Mucosa of descending colon (tissue), 3 donors: ENCODE measurements at regions not wholly inside any gene's neighbourhood (a gene's known extent, or its start where the extent isn't known, plus 50 kb on each side); places are given as distances from the start of the nearest gene placed in this dataset.
A peak's percentile ranks its signal among the peaks of the same experiment; 100 is the strongest.

ENCODE experiments used
- ATAC-seq: fragments of 200-7000 bp; cut with Tn5 transposase; one replicate; pipeline ENCODE4 v1.9.1; 2020; ENCODE audit warnings: mild to moderate bottlenecking, moderate library complexity
- DNase-seq, 3 donors: peaks; one replicate each; pipeline ENCODE4 v3.0.0-alpha.2; 2020
- H3K36me3 ChIP-seq: fragments of 200-600 bp; one replicate; pipeline ENCODE4 v1.8.0; 2021; ENCODE audit warnings: low read depth, mild to moderate bottlenecking
- H3K4me1 ChIP-seq: fragments of 200-600 bp; one replicate; pipeline ENCODE4 v1.8.0; 2021; ENCODE audit warnings: low read depth, mild to moderate bottlenecking
- H3K4me3 ChIP-seq: fragments of 200-600 bp; one replicate; pipeline ENCODE4 v1.8.0; 2021; ENCODE audit warnings: mild to moderate bottlenecking
- H3K9me3 ChIP-seq: fragments of 200-600 bp; one replicate; pipeline ENCODE4 v1.8.0; 2021; ENCODE audit warnings: mild to moderate bottlenecking
- CTCF ChIP-seq: fragments of 200-600 bp; IDR thresholded peaks from one replicate; pipeline ENCODE4 v1.8.0; 2022; ENCODE audit warnings: antibody characterized with exemption, mild to moderate bottlenecking
- intact Hi-C, 2 donors: fragments of 100-400 bp; cut with DNase I in 1 of 2; cut with micrococcal nuclease in 1 of 2; formaldehyde crosslinking; loops; one replicate each; pipeline versions ENCODE4 v1.11.0 to v1.11.1; 2022; cut with DNase I, micrococcal nuclease
- donor health status: DM: no; HTN: no; CAD: no; lungs with moderate emphysema.
- donor health status: DM: no; HTN: no; CAD: no.
- donor health status: DM: no; HTN: yes; CAD: no.

- intact Hi-C loops, result no loop called here
- no peak overlapping the region for H3K4me3 ChIP-seq
- no peaks in the 10 kb centered on the region for H3K36me3 ChIP-seq
- ATAC-seq, result no peak
- H3K9me3 ChIP-seq, result peaks cover 6% of the 10 kb centered on the region
- TF ChIP-seq CTCF, result no peak
- no peak for DNase-seq
- H3K4me1 ChIP-seq, result no peaks in the 10 kb centered on the region
These were observed 383.9 kb upstream of the TMCO5A start for GRCh38 chr15:37550360-37551024.

GRCh38 chr15:37572401-37572800 lies 362.0 kb upstream of the TMCO5A start:
- DNase-seq, result no peak
- intact Hi-C loops, result no loop called here
- Histone ChIP-seq H3K36me3 (no peaks in the 10 kb centered on the region), H3K4me1 (no peaks in the 10 kb centered on the region), H3K4me3 (no peak overlapping the region), H3K9me3 (no peaks in the 10 kb centered on the region)
- no peak for ATAC-seq
- no peak for TF ChIP-seq CTCF

- H3K4me3 ChIP-seq, result no peak overlapping the region
- H3K4me1 ChIP-seq, result no peaks in the 10 kb centered on the region
- no peak for DNase-seq
- H3K9me3 ChIP-seq, result no peaks in the 10 kb centered on the region
- intact Hi-C loops, result no loop called here
- no peaks in the 10 kb centered on the region for H3K36me3 ChIP-seq
- TF ChIP-seq CTCF, result no peak
- no peak for ATAC-seq
These were observed 359.5 kb upstream of the TMCO5A start for GRCh38 chr15:37574985-37575384.

GRCh38 chr15:37576952-37577351 lies 357.5 kb upstream of the TMCO5A start:
- no peaks in the 10 kb centered on the region for H3K4me1 ChIP-seq
- H3K4me3 ChIP-seq, result no peak overlapping the region
- intact Hi-C loops, result no loop called here
- no peak for DNase-seq
- no peak for ATAC-seq
- TF ChIP-seq CTCF, result no peak
- no peaks in the 10 kb centered on the region for H3K36me3 ChIP-seq
- H3K9me3 ChIP-seq, result peaks cover 3% of the 10 kb centered on the region

- intact Hi-C loops, result no loop called here
- Histone ChIP-seq H3K9me3 (peaks cover 13% of the 10 kb centered on the region), H3K4me1 (no peaks in the 10 kb centered on the region), H3K4me3 (no peak overlapping the region), H3K36me3 (no peaks in the 10 kb centered on the region)
- DNase-seq (peak in 1 of 3 donors; percentile 42), ATAC-seq (no peak)
- no peak for TF ChIP-seq CTCF
These were observed 352.4 kb upstream of the TMCO5A start for GRCh38 chr15:37581866-37582532.
